ENCODE measurements at regions not wholly inside any gene's neighbourhood (a gene's known extent, or its start where the extent isn't known, plus 50 kb on each side); places are given as distances from the start of the nearest gene placed in this dataset.

- ATAC-seq (no peak), DNase-seq (ENCODE audit: low spot score) (no peak)
- H3K4me1 ChIP-seq (ENCODE audit: insufficient read depth): no peaks in the 10 kb centered on the region; the same call in 1 of the 2 replicates
- H3K27me3 ChIP-seq (ENCODE audit: insufficient read depth): no peaks in the 10 kb centered on the region
- H3K9me2 ChIP-seq (ENCODE audit: insufficient read depth): peaks cover 14% of the 10 kb centered on the region; the same call in 1 of the 2 replicates
- H3K27ac ChIP-seq (ENCODE audit: low read depth): no peak overlapping the region
- no peak overlapping the region for H3K4me3 ChIP-seq
- no peak overlapping the region for H3K4me2 ChIP-seq
- H3K4me3 Mint-ChIP-seq: no peak overlapping the region
- H3K27ac Mint-ChIP-seq: no peak overlapping the region
- peaks cover 15% of the 10 kb centered on the region; the same call in 1 of the 2 replicates for H3K36me3 ChIP-seq (ENCODE audit: insufficient read depth)
- H3K27me3 Mint-ChIP-seq (ENCODE audit: insufficient read depth, low read depth, poor library complexity): peaks cover 10% of the 10 kb centered on the region
- H3K9me3 Mint-ChIP-seq: peaks cover 44% of the 10 kb centered on the region
- H2AFZ ChIP-seq: no peak overlapping the region
- peaks cover 10% of the 10 kb centered on the region for H3F3A ChIP-seq (replicated peaks; ENCODE audit: low read depth)
- TF ChIP-seq ZNF462 (CRISPR knock-in tag; IDR thresholded peaks at IDR 0.05): no peak
- no peak for TF ChIP-seq POLR2AphosphoS5 (IDR thresholded peaks at IDR 0.05; ENCODE audit: low read depth)
- no peak for TF ChIP-seq REST (IDR thresholded peaks at IDR 0.05; ENCODE audit: unreplicated experiment)
- TF ChIP-seq EZH2 (IDR thresholded peaks at IDR 0.05; ENCODE audit: low read depth, unreplicated experiment): no peak
- no peak for TF ChIP-seq NANOG (IDR thresholded peaks at IDR 0.05; ENCODE audit: borderline replicate concordance)
- TF ChIP-seq EZH2phosphoT487 (IDR thresholded peaks at IDR 0.05; ENCODE audit: unreplicated experiment): no peak
- no peak for TF ChIP-seq JUNB (IDR thresholded peaks at IDR 0.05; ENCODE audit: unreplicated experiment)
- no peak for TF ChIP-seq ZNF331 (CRISPR knock-in tag; IDR thresholded peaks at IDR 0.05; ENCODE audit: low read depth)
- TF ChIP-seq CREB1 (CRISPR knock-in tag; IDR thresholded peaks at IDR 0.05; ENCODE audit: low read depth): no peak
- no peak for TF ChIP-seq ETS1 (IDR thresholded peaks at IDR 0.05)
- no peak for TF ChIP-seq STAT1 (IDR thresholded peaks at IDR 0.05; ENCODE audit: unreplicated experiment)
- TF ChIP-seq CTCF (conservative IDR thresholded peaks at IDR 0.05; ENCODE audit: low read depth in 2 of 2): no peak
- no peak for TF ChIP-seq ZNF114 (CRISPR knock-in tag; IDR thresholded peaks at IDR 0.05)
- no peaks in the 10 kb centered on the region for H3K79me2 ChIP-seq (replicated peaks; ENCODE audit: insufficient read depth)
- H3K36me3 Mint-ChIP-seq (ENCODE audit: low read depth): peaks cover 45% of the 10 kb centered on the region
- no peaks in the 10 kb centered on the region for H4K20me1 ChIP-seq (replicated peaks; ENCODE audit: insufficient read depth)
- H3K4me1 Mint-ChIP-seq: peaks cover 7% of the 10 kb centered on the region
Measured at GRCh38 chr10:31730776-31731175, 197.9 kb downstream of the ARHGAP12 start.

Measured in GM23338 (cell line).